ENCODE measurements at regions not wholly inside any gene's neighbourhood (a gene's known extent, or its start where the extent isn't known, plus 50 kb on each side); places are given as distances from the start of the nearest gene placed in this dataset.

DNA sequence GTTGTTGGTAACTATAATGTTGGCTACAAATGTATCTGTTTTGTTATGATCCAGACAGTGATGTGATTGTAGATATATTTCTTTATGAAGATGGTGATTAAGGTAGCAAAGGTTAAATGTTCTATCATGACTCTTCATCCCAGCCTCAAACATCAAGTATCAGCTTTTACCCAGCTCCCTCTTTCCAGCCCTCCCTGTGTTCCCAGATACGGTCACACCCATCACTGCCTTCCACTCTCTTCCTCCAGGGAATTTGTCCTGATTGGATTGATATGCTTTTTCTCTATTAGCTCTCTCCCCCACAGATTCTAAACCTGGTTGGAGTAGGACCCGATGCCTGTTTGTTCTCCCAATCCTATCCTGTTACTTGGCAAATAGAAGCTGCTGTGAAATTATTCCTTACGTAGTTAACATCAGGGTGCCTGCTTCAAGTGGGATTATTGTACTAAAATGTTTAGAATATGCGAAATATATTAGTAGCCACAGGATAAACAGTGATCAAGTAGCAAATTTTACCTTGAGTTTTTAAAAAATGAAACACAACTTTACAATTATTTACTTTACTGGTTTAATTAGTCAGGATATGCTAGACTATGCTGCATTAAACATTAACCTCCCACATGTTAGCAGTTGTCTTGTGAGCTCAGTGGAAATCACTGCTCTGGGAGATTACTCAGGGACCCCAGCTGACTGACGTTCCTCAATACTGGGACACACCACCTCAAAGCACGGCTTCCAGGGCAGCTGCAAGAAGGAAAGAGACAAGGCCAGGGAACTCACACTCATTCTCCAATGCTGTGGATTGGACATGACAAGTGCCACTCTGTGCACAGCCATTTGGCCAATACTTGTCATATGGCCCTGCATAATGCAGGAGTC, 165.3 kb downstream of the ALX1 start:
- TF ChIP-seq, protein P1, sequence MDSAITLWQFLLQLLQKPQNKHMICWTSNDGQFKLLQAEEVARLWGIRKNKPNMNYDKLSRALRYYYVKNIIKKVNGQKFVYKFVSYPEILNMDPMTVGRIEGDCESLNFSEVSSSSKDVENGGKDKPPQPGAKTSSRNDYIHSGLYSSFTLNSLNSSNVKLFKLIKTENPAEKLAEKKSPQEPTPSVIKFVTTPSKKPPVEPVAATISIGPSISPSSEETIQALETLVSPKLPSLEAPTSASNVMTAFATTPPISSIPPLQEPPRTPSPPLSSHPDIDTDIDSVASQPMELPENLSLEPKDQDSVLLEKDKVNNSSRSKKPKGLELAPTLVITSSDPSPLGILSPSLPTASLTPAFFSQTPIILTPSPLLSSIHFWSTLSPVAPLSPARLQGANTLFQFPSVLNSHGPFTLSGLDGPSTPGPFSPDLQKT (IDR thresholded peaks at IDR 0.05; ENCODE audit: borderline replicate concordance, low read depth, low read length): no peak
- TF ChIP-seq SETDB1 (IDR thresholded peaks at IDR 0.05; ENCODE audit: insufficient read length, low read length) (no peak), ZBTB7A (tag by site-specific recombination; IDR thresholded peaks at IDR 0.05; ENCODE audit: low read depth) (no peak), ZNF585B (tag by site-specific recombination; IDR thresholded peaks at IDR 0.05) (no peak), ZNF133 (tag by site-specific recombination; IDR thresholded peaks at IDR 0.05) (no peak), ZNF274 (IDR thresholded peaks at IDR 0.05; ENCODE audit: low read length) (no peak), ZNF274 (tag by site-specific recombination; IDR thresholded peaks at IDR 0.05; ENCODE audit: borderline replicate concordance) (no peak), ZNF76 (tag by site-specific recombination; IDR thresholded peaks at IDR 0.05; ENCODE audit: borderline replicate concordance, low read depth) (no peak)
- TF ChIP-seq, protein P2, sequence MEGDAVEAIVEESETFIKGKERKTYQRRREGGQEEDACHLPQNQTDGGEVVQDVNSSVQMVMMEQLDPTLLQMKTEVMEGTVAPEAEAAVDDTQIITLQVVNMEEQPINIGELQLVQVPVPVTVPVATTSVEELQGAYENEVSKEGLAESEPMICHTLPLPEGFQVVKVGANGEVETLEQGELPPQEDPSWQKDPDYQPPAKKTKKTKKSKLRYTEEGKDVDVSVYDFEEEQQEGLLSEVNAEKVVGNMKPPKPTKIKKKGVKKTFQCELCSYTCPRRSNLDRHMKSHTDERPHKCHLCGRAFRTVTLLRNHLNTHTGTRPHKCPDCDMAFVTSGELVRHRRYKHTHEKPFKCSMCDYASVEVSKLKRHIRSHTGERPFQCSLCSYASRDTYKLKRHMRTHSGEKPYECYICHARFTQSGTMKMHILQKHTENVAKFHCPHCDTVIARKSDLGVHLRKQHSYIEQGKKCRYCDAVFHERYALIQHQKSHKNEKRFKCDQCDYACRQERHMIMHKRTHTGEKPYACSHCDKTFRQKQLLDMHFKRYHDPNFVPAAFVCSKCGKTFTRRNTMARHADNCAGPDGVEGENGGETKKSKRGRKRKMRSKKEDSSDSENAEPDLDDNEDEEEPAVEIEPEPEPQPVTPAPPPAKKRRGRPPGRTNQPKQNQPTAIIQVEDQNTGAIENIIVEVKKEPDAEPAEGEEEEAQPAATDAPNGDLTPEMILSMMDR (tag by site-specific recombination; IDR thresholded peaks at IDR 0.05): no peak
- TF ChIP-seq, protein P3, sequence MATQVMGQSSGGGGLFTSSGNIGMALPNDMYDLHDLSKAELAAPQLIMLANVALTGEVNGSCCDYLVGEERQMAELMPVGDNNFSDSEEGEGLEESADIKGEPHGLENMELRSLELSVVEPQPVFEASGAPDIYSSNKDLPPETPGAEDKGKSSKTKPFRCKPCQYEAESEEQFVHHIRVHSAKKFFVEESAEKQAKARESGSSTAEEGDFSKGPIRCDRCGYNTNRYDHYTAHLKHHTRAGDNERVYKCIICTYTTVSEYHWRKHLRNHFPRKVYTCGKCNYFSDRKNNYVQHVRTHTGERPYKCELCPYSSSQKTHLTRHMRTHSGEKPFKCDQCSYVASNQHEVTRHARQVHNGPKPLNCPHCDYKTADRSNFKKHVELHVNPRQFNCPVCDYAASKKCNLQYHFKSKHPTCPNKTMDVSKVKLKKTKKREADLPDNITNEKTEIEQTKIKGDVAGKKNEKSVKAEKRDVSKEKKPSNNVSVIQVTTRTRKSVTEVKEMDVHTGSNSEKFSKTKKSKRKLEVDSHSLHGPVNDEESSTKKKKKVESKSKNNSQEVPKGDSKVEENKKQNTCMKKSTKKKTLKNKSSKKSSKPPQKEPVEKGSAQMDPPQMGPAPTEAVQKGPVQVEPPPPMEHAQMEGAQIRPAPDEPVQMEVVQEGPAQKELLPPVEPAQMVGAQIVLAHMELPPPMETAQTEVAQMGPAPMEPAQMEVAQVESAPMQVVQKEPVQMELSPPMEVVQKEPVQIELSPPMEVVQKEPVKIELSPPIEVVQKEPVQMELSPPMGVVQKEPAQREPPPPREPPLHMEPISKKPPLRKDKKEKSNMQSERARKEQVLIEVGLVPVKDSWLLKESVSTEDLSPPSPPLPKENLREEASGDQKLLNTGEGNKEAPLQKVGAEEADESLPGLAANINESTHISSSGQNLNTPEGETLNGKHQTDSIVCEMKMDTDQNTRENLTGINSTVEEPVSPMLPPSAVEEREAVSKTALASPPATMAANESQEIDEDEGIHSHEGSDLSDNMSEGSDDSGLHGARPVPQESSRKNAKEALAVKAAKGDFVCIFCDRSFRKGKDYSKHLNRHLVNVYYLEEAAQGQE (tag by site-specific recombination; IDR thresholded peaks at IDR 0.05): no peak

Data from HEK293 (cell line).